GM11168 (cell line): ENCODE measurements at regions not wholly inside any gene's neighbourhood (a gene's known extent, or its start where the extent isn't known, plus 50 kb on each side); places are given as distances from the start of the nearest gene placed in this dataset.

ENCODE experiments used
- in situ Hi-C: fragments of 300-500 bp; cut with MboI; formaldehyde crosslinking; loops from one replicate; pipeline ENCODE4 v1.12.0; 2022; ENCODE audit warnings: low sequenced_read_pairs; ENCODE audit not compliant: unreplicated experiment

DNA sequence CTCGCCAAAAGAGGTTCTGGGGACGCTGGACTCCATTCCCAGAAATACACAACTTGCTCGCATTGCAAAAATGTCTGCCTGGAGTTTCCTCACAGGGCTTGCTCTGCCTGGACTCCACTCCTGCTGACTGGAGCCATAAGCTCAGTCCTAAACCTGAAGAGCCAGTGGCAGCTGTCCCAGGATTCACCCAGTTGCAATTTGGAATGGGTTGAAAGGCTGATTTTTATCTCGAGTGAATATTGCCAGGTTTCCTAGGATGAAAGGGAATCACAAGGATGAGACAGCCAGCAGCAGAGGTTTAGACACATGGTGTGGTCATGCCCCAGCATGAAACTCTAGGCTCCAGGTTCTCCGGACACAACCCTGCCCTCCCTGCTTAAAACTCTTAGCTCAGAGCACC lies 223.3 kb downstream of the BMP7 start:
- in situ Hi-C loops: no loop called here

DNA sequence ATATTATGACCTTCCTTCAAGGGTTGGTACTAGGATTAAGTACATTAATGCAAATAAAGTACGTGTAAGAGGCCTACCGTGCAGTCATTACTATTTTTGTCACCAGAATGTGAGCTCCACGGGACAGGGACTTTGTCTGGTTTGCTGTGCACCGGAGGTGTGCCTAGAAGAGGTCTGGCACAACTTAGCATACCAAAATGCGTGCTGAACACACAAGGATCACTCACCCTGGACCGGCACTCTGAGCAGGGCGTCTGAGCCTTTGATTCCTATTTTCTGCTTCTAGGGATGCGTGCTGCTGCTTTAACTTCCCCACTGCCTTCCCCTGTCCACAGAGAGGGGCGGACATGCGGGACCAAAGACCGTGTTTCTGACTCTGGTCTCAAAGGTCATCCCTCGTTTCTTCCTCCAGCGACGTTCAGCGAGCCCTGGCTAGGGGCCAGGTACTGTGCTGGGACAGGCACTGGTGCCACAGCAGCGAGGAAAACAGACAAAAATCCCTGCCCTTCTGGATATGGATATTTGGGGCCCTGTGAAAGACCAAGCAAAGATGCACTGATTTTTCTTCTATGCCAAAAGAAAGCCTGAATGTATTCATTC lies 222.7 kb downstream of the BMP7 start:
- in situ Hi-C loops: no loop called here

DNA sequence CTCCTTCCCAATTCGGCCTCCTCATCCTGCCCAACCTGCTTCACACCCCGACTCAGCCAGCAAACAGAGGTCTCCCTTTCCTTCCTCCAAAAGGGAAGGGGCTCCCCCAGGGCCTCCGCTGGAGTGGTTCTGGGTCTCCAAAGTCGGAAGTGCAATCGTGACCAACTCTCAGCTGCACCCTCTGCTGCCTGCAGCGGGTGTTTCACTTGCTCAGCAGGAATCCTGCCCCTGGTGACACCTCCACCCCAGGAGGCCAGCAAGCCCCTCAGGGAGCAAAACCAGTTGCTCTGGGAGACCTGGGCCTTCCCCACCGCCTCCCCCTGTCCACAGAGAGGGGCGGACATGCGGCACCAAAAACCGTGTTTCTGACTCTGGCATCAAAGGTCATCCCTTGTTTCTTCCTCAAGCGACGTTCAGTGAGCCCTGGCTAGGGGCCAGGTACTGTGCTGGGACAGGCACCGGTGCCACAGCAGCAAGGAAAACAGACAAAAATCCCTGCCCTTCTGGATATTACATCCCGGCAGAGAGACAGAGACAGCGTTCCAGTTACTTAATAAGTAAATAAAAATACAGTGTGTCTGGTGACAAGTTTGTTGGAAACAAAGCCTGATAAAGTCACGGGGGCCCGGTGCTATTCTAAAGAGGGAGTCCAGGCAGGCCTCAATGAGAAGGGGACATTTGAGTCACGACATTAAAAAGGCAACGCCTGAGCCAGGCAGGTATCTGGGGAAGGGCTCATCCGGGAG lies 219.0 kb downstream of the BMP7 start:
- in situ Hi-C loops: no loop called here

DNA sequence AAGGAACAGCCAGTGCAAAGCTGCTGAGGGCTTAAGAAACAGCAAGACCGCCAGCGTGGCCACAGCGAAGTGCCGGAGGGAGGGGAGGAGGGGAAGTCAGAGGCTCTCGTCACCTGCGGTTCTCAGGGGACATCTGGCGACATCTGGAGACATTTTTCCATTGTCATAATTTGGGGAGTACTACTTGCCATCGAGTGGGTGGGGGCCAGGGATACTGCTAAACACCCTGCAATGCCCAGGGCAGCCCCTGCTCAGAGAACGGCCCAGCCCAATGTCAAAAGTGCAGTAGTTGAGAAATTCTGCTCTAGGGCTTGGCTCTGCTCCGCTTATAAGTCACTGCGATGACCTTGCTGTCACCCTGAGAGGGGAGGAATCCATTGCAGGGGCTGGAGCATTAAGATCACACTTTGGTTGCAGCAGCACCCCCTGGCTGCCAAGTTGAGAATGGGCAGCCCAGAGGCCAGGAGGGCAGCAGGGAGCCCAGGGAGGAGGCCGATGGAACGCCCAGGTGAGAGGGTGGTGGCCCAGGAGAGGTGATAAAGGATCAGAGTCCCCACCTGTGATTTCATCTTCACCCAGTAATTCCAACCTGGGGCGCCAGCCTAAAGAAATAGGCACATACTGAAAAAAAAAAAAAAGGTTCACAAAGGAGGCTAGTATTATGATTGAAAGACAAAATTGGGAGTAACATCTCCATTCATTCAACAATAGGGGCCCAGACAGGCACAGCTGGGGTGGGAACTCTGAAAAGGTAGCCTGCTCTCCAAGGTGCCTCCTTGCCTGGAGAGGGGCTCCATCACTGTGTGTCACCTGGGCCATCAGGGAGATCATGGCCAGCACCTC lies 218.2 kb downstream of the BMP7 start:
- in situ Hi-C loops: no loop called here

DNA sequence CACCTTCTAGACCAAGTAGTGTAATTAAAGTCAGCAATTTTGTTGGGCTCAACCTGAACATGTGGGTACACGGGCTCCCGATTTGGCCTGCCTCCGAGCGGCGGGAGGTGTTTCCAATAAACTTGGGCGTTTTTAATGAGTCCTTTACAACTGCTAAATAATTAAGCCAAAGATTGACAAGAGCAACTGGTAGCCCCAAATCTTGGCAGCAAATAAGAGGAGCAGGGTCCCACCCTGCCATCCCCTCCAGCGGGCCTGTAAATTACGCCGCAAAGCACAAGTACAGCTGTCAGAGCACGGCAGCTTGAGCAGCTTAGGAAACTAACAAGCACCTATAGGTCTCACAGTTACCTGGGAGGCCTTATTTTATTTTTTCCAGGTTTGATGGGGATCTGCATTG lies 217.1 kb downstream of the BMP7 start:
- in situ Hi-C loops: no loop called here

DNA sequence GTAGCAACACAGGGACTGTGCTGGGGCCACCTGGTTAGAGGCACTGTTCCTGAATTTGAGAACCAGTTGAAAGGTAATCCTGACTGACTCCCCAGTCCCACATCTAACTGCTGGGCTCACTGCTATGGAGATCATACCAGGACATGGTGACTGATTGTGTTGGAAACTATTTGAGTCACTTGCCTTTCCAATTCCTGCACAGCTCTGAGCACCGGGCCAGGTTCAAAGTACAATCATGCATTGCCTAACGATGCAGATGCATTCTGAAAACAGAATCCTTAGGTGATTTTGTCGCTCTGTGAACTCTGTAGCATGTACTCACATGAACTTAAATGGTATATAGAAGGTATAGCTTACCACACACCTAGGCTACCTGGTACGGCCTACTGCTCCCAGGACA lies 215.3 kb downstream of the BMP7 start:
- in situ Hi-C loops: no loop called here

DNA sequence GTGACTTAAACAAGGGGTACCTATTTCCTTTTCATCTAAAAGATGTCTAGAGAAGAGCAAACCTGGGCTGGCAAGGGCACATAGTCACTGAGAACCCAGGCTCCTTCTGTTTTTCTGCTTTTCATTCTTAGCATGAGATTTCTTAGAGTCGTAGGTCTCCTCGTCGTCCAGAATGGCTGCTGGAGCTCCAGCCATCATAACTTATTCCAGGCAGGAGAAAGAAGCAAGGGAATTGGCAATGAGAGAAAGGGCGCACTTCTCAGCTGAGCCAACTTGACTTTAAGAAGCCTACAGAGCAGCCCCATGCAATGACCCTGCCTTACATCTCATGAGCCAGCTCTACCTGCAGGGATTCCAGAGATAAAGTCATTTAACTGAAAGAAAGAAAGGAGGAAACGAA lies 213.4 kb downstream of the BMP7 start:
- in situ Hi-C loops: no loop called here

DNA sequence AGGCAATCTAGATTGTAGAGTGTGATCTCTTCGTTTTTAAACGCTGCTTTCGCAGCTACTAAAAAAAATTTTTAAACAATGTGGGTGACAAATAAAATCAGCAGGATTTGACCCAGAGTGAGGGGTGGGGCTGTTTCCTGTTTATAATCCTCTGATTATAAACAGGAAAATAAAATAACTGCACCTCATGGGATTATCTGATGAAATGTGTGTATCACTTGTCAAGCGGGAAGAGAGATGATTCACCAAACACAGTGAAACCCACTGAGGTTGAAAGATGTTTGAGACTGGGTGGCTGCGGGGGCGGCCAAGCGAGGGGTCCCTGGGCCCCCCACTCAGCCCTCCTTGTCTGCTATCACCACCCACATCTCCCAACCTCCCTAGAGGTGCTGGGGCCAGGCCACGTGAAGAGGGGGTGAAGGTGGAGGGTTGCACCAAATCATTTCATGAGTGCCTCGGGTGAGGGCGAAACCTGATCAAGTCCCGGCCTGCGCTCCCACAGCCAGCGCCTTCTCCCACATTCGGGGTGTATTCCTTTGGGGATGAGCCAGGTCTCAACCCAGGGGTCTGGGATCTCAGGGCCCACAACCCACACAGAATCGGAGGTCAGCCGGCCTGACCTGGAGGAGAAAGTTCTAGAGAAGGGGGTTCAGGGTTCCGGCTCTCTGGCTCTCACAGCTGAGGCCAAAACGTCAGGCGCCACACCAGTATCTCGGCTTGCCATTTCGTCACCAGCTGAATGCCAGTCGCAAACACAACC lies 212.5 kb downstream of the BMP7 start:
- in situ Hi-C loops: no loop called here

DNA sequence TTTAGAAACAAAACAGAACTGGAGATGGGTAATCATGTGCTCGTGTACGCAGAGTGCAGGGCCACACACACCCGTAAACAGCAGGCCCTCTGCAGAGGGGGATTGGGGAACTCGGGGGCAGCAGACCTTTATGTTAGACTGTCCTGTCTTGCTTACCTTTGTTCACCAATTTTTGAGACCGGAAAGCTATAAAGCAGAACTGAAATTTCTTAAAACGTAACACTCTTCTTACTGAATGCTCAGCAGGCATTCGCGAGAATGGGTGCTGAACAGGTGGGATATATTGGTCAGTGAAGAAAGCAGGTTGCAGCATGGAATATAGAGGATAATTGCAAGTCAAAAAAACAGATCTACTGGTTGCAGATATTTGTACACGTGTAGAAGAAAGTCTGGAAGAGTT lies 211.1 kb downstream of the BMP7 start:
- in situ Hi-C loops: no loop called here

DNA sequence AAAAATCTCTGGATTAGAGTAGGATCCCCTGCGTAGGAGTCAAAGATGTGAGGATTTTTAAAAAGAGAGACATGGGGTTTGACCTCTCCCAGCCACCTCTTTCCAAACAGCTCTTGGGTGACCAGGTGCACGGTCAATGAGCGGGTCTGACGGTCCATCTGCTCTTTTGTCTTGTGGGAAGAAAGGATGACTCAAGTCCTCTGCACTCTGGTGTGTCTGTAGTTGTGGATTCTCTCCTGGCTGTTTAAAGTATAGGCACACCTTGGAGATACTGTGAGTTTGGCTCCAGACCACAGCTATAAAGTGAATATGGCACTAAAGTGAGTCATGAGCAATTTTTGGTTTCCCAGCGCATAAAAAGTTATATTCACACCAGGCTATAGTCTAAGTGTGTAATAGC lies 209.8 kb downstream of the BMP7 start:
- in situ Hi-C loops: no loop called here

DNA sequence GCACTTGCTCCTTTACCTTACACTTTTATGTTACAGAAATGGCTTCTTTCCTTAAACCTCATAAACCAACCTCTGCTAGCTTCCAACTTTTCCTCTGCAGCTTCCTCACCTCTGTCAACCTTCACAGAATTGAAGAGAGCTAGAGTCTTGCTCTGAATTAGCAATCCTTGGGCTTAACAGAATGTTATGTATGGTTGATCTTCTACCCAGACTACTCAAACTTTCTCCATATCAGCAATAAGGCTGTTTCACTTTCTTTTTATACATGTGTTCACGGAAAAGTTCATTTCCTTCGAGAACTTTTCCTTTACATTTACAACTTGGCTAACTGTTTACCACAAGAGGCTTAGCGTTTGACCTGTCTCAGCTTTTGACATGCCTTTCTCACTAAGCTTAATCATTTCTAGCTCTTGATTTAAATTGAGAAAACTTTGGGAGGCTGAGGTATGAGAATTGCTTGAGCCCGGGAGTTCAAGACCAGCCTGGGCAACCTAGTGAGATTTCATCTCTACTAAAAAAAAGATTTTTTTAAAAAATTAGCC lies 207.3 kb downstream of the BMP7 start:
- in situ Hi-C loops: no loop called here

DNA sequence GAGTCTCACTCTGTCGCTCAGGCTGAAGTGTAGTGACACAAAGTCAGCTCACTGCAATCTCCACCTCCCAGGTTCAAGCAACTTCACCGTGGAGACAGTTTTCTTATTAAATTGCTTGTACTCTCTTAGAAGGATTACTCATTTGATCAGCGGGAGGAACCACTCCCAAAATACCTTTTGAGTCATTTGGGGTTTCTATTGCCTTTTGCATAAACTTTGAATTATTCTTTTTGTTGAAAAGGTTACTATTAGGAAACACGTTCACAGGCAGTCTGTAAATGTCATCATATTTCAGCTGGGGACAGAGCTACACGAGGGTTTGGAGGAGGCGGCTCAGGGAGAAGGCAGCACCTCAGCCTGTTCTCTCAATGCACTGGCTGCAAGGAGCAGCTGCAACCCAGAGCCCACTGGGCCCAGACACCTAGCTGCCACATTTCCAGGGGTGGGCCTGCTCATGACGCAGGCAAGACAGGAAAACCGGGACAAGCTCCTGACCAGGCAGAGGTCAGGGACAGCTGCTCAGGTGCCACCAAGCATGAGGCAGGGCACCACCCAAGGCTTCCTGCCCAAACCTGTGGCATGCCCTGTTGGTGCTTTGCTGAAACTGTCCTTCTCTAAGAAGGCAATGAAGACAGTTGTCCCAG lies 205.9 kb downstream of the BMP7 start:
- in situ Hi-C loops: no loop called here

DNA sequence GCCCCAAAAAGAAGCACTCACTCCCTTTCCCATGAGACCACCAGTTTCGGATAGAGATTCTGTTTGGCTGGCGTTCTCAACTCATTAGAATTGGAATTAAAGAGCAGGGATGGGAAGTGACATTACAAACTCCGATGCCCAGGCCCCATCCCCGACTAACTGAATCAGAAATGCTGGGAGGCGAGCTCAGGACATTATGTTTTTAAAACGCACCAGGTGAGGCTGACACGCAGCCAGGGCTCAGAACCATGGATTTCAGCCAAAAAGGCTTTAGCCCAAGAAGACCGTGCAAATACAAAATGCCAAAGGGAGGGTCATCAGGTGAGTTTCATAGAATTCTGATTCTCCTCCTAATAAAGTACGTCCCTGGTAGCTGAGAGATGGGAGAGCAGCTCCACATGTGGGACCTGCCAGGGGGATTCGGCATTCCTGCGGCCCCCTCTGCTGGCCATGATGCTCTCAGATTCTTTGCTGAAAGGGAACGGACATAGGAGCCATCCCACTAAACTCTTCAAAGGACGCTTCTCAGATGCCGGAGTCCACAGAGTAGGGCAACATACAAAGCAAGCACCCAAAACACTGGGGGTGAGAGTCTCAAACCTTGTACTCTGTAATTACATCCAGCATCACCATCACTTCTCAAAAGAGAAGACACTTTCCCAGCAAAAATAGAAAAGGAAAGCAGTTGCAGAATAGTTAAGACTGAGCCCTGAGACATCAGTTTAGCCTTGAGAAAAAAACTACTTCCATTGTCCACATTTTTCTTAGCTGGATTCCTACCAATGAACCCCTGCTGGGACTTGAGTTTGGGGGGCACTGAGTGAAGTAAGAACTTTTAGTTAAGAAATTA lies 205.2 kb downstream of the BMP7 start:
- in situ Hi-C loops: no loop called here

DNA sequence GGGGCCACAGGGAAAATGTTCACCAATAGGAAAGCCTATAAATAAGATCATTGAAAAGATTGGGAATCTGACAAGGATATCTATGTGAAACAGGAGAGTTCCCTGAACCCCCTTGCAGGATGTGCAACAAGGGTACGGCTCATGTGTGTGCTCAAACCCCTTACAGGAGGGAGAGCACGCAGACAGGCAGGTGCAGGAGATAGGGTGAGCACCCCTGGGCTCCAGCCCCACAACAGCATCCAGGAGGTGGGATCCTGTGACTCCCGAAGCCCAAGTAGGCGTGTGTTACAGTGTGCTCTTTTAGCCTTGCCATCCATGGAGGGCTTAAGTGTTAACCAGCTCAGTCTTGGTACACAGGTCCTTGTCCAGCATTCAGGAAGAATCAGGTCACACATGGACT lies 204.2 kb downstream of the BMP7 start:
- in situ Hi-C loops: no loop called here

DNA sequence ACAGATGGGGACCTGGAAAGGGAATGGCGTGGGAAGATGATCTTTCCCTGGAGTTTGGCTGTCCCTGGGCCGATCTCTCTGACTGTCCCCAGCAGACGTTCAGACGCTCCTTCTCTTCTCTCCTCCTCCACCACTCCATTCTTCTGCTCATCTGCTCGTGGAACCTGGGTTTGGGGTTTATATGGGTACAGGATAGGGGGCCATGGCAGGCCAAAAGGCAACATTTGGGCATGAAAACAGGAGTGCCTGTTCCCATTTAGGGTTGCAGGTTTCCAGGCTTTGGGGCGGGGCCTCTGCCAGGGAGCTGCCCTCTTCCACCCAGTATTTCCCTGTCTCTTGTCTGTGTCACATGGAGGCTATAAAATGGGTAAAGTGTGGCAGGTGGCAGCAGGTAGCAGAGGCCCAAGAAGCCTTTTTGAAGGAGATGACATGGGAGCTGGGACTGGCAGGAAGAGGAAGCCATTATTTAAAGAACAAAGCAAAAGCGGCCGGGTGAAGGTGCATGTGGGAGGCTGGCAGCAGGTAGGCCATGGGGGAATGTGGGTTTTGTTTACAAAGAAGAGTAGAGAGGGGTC lies 203.7 kb downstream of the BMP7 start:
- in situ Hi-C loops: no loop called here

DNA sequence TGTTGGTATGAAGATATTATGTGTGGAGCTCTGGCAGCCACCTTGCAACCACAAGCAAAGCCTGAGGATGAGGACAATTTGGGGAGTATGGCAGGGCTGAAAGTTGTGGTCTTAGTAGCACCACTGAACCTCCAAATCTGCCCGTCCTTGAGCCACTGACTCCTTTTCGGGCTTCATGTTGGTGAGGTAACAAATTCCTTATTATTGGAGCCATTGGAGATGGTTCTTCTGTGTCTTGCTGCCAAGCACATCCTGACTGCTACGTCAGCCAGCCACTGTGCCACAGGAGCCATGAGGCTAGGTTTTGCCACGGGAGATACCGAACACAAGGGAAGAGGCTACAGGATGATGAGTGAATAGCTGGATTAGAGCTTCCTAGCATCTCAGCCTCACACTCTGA lies 201.6 kb downstream of the BMP7 start:
- in situ Hi-C loops: no loop called here

DNA sequence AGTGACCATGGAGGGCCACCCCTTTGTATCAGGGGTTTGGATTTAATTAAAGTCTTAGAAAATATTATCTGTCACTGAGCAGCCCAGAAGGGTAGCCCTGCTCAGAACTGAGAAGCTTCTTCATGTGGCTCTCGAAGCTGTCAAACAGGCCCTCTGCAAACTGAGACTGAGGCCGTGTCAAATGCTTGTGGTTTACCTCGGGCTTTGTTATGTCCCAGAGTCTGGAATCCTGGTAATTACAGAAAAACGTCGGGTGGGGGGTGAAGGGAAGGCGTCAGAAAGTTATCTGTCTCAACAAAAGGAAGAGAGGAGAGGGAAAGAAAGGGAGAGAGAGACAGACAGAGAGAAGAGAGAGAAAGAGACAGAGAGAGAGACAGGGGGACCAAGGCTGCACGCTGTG lies 200.8 kb downstream of the BMP7 start:
- in situ Hi-C loops: no loop called here

DNA sequence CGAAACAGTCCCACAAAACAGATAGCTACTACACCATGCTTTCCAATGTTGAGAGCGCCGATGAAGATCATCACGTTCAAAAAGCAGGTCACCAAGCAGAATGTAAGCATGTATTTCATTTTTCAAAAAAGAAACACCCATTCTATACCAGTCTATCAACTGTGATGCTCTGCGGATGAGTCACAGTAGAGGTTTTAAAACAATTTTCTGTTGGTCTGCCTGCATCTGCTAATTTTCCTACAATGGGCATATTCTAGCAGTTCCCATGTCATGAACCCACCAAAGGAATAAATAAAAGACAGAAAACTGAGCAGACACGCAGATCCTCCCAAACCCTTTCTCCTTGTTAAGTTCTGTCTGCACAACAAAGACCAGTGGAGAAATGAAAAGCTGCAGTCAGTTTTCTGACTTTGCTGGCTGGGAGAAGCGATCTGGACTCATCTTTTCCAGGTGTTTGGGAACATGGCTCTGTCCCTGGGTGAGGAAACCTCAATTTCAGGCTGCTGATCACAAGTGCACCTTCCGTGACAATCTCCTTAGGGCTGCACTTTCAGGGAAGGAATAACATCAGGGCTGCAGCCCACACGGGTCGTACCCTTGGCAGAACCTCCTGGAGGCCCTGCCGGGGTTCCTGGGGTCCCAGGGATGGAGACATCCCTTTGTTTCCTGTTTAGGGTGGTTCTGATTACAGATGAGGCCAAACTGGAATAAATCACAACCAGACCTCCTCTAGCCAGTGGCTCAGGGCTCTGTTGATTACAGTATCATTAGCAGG lies 200.1 kb downstream of the BMP7 start:
- in situ Hi-C loops: no loop called here
